NCI-H526 treated with DMSO at 0.1 percent for 48 hours (cell line): ENCODE measurements at regions not wholly inside any gene's neighbourhood (a gene's known extent, or its start where the extent isn't known, plus 50 kb on each side); places are given as distances from the start of the nearest gene placed in this dataset.
"Not testable (repeated sequence)": the region's sequence is repeated elsewhere in the genome, so short reads cannot be mapped to it uniquely, and the experiment has no call there.

Experiments
- DNase-seq: peaks from one replicate; lab custom pipeline; 2025; lab: John Stamatoyannopoulos, UW

DNA sequence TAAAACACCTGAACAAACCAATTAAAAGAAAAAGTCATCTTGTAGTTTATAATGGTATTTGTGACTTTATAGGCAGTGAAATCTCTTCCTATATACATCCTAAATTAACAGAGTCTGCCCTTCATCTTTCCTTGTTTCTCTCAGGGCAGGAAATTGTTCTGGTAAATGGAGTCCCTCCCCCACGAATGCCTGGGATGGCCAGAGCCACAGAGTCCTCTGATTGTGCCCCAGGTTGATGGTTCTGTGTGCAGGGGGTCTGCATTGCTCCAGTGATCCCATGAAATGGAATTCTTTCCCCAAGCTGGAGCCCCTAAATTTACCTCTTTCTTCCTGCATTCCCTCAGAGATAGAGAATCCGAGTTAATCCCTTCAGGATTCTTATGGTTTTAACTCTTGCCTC is 155.5 kb downstream of the MTX2 start:
- DNase-seq = no peak

DNA sequence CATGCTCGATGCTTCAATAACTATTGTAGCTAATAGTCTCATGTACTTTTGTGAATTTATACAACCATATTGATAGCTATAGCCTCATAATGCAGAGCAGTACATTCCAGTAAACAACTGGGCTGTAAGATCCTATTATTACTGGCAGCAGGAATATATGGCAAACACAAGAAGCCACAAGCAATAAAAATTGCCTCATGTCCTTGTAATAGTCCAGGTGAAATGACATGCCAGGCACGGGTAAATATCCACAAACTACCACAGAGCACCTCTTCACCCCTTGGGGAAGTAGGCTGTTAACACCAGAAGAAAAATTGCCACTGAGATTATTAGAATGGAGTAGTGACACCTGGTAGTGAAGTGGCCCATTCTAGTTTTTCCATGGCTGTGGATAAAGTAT is 158.3 kb downstream of the MTX2 start:
- no peak for DNase-seq

DNA sequence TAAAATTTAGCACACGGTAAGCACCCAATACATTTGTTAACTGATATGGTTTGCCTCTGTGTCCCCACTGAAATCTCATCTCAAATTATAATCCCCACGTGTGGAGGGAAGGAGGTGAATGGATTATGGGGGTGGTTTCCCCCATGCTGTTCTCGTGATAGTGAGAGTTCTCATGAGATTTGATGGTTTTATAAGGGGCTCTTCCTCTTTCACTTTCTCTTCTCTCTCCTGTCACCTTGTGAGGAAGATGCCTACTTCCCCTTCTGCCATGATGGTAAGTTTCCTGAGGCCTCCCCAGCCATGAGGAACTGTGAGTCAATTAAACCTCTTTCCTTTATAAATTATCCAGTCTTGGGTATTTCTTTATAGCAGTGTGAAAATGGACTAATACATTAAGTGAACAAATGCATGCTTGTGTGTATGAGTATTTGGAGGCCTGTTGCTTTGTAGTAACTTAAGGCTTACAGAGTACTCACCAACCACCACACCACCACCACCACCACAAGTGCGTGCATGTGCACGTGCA is 159.8 kb downstream of the MTX2 start:
- DNase-seq = not testable (repeated sequence)

GRCh38 chr2:176432434-176432833 is 163.2 kb downstream of the MTX2 start:
- no peak for DNase-seq

- DNase-seq = no peak
These were observed 166.5 kb downstream of the MTX2 start for GRCh38 chr2:176435729-176436128.

DNA sequence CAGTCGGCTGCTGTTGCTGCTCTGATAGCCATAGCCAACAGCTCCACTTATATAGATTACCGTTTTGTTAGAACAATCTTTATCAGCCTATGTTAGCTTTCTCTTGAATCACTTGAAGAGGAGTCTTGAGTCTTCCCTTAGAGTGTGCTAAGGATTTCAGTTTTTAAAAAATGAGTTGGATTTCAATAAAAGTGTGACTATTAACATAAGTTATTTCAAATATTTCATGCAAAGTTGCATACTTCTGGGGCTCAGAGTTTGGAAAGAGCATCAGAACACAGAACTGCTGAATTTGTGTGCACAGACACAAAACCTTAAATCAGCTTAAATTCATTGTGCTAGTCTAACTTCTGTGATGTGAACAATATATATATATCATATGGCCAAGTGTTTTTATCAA is 174.7 kb downstream of the MTX2 start:
- no peak for DNase-seq

DNA sequence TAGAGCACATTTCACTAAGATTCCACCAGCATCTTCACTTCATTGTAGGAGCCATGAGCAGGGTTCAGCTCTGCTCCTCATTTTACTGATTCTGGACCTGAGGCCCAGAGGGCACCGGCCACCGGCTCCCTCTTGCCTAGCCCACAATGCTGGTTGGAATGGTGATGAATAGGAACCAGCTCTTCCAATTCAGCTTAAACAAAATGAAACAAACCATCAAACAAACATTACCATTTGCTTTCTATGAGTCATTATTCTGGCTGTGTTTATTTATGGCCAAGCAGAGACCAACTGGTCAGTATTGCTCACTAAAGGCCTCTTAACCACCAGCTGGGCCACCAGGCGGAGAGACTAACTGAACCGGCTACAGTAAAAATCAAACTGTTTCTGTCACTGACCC is 176.7 kb downstream of the MTX2 start:
- no peak for DNase-seq

DNA sequence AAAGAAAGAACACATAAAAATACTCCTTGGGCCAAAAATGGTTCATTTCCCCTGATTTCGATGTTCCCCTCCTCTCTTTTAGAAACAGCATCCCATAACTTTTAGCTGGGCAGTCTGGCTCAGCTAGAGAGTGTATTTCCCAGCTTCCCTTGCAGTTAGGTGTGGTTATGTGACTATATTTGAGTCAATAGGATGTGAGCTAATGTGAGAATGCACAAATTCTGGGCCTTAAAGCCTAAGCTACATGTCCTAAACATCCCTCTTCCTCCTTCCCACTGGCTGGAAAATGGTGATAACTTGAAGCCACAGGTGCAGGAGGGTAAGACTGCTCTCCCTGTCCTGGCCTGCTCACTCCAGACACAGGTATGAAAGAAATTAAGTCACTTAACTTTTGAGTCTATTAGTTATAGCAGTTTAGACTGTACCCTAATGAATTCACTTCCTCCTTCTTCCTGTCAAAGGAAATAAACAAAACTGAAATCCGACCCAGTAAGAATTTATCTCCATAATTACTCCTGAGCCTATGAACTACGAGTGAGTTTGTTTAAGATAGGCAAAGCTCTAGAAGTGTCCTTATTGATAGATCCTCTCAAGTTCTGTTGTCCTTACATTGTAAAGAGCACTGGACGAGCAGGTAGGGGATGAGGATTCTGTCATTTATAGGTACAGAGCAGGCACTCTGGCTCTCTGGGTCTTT is 177.6 kb downstream of the MTX2 start:
- DNase-seq = no peak

- no peak for DNase-seq
These were observed 178.4 kb downstream of the MTX2 start for GRCh38 chr2:176447616-176448015.

GRCh38 chr2:176449852-176450251 is 180.6 kb downstream of the MTX2 start:
- no peak for DNase-seq

- DNase-seq = no peak
These were observed 184.5 kb downstream of the MTX2 start for GRCh38 chr2:176453784-176454183.

GRCh38 chr2:176454893-176455815 is 185.9 kb downstream of the MTX2 start:
- peak; percentile 79 for DNase-seq

GRCh38 chr2:176455816-176456291 is 186.6 kb downstream of the MTX2 start:
- DNase-seq = no peak

GRCh38 chr2:176457481-176457880 is 188.2 kb downstream of the MTX2 start:
- no peak for DNase-seq

DNA sequence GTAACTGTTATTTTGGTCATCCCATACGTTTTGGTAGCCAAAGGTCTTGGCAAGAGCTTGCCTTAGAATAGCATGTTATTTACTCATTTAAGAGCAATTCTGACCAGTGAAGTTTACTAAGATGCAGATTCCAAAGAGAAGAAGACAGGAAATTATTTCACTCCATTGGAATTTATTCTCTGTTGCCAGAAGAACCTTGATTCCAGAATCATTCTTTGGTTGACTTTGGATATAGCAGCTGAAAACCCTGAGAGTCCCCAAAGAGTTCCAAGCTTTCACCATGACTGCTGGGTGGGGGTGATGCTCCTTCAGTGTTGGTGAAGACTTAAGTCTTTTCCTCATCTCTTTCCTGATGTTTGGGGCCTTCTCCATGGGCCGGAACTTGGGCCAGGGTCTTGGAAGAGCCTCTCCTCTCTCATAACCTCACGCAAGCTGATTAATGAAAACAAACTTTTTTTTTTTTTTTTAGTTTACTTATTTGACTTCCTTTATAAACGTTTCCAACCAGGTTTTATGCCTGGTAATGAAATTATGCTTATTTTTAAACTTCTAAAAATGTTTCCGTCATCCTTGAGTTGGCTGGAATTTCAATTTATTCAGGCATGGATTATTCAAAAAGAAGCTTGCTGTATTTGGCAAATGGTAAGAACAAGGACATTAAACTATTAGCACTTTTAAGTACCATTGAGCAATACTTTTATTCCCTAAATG is 192.0 kb downstream of the MTX2 start:
- no peak for DNase-seq

GRCh38 chr2:176461809-176462670 is 192.8 kb downstream of the MTX2 start:
- no peak for DNase-seq

DNA sequence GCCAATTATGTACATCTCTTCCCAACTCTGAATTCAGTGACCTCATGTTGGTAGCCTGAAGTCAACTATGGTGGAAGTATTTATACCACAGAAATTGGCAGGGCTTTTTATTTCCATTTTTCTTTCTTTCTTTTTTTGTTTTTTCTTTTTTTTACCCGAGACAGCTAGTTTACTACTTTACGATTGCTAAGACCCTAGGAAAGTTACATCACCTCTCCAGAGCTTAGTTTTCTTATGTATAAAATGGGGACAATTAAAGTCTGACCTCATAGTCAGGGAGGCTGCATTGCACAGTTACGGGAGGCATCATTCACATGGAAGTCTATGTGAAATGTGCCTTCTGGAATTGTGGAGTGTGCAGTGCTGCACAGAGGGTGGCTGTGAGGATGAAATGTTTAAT is 194.3 kb downstream of the MTX2 start:
- no peak for DNase-seq

DNA sequence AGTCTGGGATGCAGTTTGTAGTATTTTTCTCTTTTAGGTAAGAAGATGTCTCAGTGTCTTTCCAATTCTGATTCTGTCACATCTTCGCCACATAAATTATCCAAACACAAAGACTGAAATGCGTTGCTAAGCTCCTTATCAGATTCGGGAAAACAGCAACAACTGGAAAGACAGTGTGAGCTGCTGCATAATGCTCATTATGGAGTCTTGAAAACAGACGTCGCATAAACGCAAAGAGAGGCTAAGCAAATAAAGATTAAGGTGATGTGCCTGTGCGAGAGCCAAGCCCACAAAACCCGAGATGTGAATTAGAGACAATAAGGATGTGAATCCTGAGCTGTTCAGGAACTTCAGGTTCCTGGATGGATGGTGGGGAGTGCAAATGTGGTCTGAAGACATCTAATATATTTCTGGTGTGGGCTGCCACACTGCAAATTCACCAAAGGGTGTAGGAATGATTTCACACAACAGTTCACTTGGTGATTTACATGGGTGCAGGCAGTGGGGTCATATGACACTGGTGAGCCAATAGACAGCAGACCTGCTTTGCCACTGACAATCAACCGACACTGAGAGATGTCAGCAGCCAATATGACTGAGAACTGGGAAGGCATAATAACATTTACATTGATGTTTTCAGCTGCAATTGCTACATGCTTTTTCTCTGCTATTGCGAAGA is 195.8 kb downstream of the MTX2 start:
- DNase-seq = peak; percentile 86

- DNase-seq = no peak
These were observed 197.7 kb downstream of the MTX2 start for GRCh38 chr2:176466918-176467452.

DNA sequence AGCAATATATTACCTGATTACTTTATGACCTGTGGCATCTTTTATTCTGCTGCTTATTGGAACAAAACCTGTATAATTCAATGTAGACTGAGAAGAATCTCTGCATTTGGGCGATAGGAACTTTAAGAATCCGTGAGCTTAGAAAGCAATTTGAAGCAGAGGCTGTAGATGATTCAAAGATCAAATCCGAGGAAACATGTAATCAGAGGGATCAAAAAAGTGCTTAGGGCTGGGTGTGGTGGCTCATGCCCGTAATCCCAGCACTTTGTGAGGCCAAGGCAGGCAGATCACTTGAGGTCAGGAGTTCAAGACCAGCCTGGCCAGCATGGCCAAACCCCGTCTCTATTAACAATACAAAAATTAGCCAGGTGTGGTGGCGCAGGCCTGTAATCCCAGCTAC is 198.4 kb downstream of the MTX2 start:
- no peak for DNase-seq
